ENCODE measurements at regions not wholly inside any gene's neighbourhood (a gene's known extent, or its start where the extent isn't known, plus 50 kb on each side); places are given as distances from the start of the nearest gene placed in this dataset.
"Not testable (repeated sequence)": the region's sequence is repeated elsewhere in the genome, so short reads cannot be mapped to it uniquely, and the experiment has no call there.

GRCh38 chr2:87495455-87495854 is 252.4 kb upstream of the PLGLB2 start:
- H3K27me3 ChIP-seq, H3K9me3 ChIP-seq, H3K4me3 ChIP-seq, DNase-seq, H3K36me3 ChIP-seq: not testable (repeated sequence)

GRCh38 chr2:87496036-87497006 is 251.6 kb upstream of the PLGLB2 start:
- not testable (repeated sequence) for H3K36me3 ChIP-seq, H3K4me3 ChIP-seq, DNase-seq, H3K27me3 ChIP-seq, H3K9me3 ChIP-seq

- H3K4me3 ChIP-seq, DNase-seq, H3K27me3 ChIP-seq, H3K36me3 ChIP-seq, H3K9me3 ChIP-seq: not testable (repeated sequence)
Observed at GRCh38 chr2:87497135-87497534, 250.8 kb upstream of the PLGLB2 start.

- not testable (repeated sequence) for H3K36me3 ChIP-seq, DNase-seq, H3K4me3 ChIP-seq, H3K9me3 ChIP-seq, H3K27me3 ChIP-seq
Observed at GRCh38 chr2:87497700-87498099, 250.2 kb upstream of the PLGLB2 start.

DNA sequence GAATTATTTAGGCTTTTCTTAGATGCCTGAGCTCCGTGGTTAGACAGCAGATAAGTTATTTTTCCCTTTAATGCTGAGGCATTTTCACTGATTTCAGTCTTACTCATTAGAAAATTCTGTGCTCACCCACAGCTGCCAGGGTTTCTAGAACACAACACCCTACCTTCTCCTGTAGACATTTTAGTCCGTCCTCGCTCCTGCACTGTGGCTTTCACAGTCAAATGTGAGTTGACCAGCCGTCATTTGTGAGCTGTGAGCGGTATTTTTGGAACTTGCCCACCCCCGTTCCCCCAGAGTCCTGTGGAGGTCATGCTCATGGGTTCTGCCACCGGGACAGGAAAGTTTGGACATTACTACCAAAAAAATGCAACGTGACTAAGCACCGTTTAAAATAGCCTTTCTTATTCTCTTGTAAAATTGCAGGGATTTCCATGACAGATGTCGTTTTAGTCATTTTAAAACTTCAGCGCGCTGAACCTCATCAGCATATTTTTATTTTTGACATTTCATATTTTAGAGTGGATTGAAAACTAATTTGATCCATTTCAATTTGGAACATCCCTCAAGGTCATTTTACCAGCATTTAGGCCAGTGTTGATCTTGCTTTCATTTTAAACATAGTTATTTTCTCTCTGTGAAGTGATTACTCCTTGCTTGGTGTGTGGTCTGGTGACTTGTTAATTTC is 249.6 kb upstream of the PLGLB2 start:
- H3K4me3 ChIP-seq: not testable (repeated sequence)

GRCh38 chr2:87498854-87499238 is 249.0 kb upstream of the PLGLB2 start:
- not testable (repeated sequence) for H3K4me3 ChIP-seq, H3K27me3 ChIP-seq, H3K36me3 ChIP-seq, H3K9me3 ChIP-seq
- peak; percentile 4 for DNase-seq

More for the DNA sequence above, 249.6 kb upstream of the PLGLB2 start:
- DNase-seq: peak; percentile 25
- H3K27me3 ChIP-seq, H3K36me3 ChIP-seq, H3K9me3 ChIP-seq: not testable (repeated sequence)

DNA sequence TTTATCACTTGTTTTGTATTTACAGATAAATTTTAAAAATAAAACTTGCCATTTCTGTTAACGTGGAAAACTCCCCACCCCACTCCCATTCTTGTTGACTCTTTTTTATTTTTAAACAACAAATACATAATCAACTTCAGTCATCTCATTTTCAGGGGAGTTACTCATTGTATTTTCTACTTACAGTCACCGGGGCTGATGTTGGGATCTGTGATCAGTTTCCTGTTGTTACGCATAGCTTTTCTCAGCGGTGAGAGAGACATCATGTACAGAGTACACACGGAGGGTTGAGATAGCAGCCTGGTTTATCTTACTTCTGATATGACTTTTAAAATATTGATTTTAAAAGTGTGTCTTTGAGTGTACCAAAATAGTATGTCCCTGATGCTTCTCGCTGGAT is 248.0 kb upstream of the PLGLB2 start:
- H3K9me3 ChIP-seq, H3K27me3 ChIP-seq: not testable (repeated sequence)

DNA sequence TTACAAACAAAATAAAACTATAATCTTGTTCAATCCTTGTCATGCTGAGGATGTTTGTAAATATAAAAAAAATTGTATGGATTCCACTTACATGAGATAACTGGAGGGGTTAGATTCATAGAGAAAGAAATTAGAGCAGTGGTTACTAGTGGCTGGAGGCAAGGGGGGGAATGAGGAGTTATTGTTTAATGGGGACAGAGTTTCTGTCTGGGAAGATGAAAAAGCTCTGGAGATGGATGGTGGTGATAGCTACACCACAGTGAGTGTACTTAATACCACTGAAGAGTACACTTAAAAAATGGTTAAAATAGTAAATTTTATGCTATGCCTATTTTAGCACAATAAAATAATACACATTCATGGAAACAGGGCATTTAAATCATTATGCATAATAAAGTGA is 247.5 kb upstream of the PLGLB2 start:
- H3K36me3 ChIP-seq, H3K27me3 ChIP-seq, H3K4me3 ChIP-seq, H3K9me3 ChIP-seq, DNase-seq: not testable (repeated sequence)

More for the DNA sequence above, 248.0 kb upstream of the PLGLB2 start:
- not testable (repeated sequence) for H3K4me3 ChIP-seq, DNase-seq, H3K36me3 ChIP-seq

GRCh38 chr2:87500951-87501350 is 246.9 kb upstream of the PLGLB2 start:
- H3K36me3 ChIP-seq, H3K27me3 ChIP-seq, H3K4me3 ChIP-seq, DNase-seq, H3K9me3 ChIP-seq: not testable (repeated sequence)

DNA sequence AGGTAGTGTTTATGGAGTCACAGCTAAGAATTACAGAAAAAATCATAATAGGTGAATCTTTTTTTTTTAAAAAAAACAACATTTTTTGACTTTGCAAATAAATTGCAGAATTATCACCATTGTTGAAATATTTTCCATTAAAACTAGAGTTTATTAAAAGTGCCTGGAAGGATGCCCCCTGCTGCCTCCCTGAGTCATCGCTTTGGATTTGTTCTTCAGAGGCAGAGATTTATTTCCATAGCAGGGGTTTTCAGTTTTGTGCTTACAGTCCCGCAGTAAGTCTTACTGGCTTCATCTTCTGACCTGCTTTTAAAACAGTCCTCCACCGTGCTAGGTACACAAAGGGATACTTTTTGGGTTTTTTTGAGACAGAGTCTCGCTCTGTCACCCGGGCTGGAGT is 244.9 kb upstream of the PLGLB2 start:
- not testable (repeated sequence) for H3K4me3 ChIP-seq, H3K36me3 ChIP-seq, DNase-seq, H3K27me3 ChIP-seq, H3K9me3 ChIP-seq

GRCh38 chr2:87505239-87505638 is 242.6 kb upstream of the PLGLB2 start:
- not testable (repeated sequence) for DNase-seq, H3K27me3 ChIP-seq, H3K36me3 ChIP-seq, H3K4me3 ChIP-seq, H3K9me3 ChIP-seq

GRCh38 chr2:87505909-87506308 is 242.0 kb upstream of the PLGLB2 start:
- H3K4me3 ChIP-seq, H3K9me3 ChIP-seq, DNase-seq, H3K36me3 ChIP-seq, H3K27me3 ChIP-seq: not testable (repeated sequence)

GRCh38 chr2:87507378-87508348 is 240.2 kb upstream of the PLGLB2 start:
- DNase-seq, H3K4me3 ChIP-seq, H3K36me3 ChIP-seq, H3K27me3 ChIP-seq, H3K9me3 ChIP-seq: not testable (repeated sequence)

DNA sequence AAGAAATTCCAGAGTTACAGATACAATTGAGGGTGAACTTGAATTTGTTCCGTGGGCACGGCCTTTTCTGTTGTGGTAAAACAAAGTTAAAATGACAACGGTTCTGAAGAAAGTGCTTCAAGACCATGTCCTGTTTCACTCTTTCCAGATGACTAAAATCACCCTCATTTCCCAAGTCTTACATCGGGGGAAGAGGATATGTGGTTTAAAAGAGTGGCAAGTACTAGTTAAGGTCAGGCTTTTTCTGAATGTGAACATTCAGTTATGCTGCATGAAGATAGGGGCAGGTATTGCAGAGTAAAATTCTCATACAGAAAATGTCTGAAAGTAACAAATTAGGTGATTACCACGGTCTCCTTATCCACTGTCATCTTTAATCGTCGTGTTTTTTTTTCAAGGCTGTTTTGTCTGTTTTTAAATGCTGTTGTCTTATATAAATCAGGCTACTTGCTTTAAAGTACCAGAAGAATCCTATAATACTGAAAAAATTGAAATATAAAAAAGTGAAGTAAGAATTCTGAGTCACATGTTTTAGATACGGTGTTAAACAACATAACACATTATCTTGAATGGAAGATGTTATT is 236.6 kb upstream of the PLGLB2 start:
- not testable (repeated sequence) for H3K27me3 ChIP-seq, DNase-seq, H3K4me3 ChIP-seq, H3K36me3 ChIP-seq, H3K9me3 ChIP-seq

DNA sequence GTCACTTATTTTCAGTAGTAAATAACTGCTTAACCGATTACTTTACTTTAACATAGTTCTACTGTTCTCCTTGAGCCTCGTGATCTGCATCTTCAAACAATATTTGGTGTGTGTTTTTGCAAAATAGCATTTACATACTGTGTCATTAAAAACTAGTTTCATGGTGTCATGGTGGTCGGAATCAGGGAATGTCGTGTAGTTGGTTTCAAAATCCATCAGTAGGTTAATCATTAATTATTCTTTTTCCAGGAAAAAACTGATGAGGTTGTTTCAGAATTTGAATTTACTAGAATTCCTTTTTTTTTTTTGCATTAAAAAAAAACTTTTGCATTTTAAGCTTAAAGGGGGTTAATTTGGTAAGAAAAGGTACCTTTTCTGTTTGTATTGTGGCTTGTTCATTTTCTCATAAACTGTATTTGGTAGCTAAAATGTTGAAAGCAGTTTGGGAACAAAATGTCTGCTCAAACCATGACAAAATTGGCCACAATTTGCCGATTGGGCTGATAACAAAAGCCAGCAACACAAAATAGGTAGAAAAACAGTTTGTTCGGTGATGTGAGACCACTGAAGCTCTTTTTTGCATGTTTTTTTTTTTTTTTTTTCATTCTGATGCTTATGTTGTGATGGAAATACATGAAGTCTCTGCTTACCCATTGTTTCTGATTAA is 234.9 kb upstream of the PLGLB2 start:
- not testable (repeated sequence) for H3K27me3 ChIP-seq, H3K9me3 ChIP-seq, H3K36me3 ChIP-seq, DNase-seq, H3K4me3 ChIP-seq

DNA sequence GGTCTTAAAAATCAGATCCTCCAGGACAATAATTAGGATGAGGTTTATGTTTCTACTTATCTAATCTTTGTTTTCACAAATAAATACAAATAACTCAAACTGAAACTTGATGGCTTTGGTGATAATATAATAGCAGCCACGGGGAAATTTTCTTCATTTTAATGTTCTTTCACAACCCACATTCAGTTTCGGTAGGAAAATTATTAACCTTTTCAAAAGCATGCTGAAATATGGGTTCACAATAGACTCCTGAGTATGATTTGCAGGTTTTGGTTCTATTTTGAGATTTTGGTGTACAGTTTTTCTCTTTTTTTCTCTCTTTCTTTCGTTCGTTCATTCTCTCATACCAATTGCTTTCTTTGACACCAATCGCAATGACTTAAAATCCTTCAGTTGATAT is 233.9 kb upstream of the PLGLB2 start:
- not testable (repeated sequence) for H3K36me3 ChIP-seq, DNase-seq, H3K4me3 ChIP-seq, H3K9me3 ChIP-seq, H3K27me3 ChIP-seq

All from MG63 (cell line).